MCF 10A (cell line): ENCODE measurements at regions not wholly inside any gene's neighbourhood (a gene's known extent, or its start where the extent isn't known, plus 50 kb on each side); places are given as distances from the start of the nearest gene placed in this dataset.

Experiments used
- BruUV-seq: library from RNA; stranded (reverse); fragments of 400-500 nt; replicated peaks from 2 replicates; lab custom pipeline; 2021; lab: Mats Ljungman, UMichigan
- CTCF ChIA-PET: fragments of 300-600 bp; sonication (Branson Sonifier 250); formaldehyde crosslinking; extraction: SDS; loops from one replicate; lab custom pipeline; 2021; ENCODE audit warnings: antibody characterized with exemption, inconsistent platforms; lab: Yijun Ruan, JAX
- POLR2A ChIA-PET: fragments of 300-600, 350-650 bp; sonication (Branson Sonifier 250); formaldehyde crosslinking; extraction: SDS; loops from one replicate; lab custom pipeline; 2020; ENCODE audit warnings: antibody characterized with exemption, inconsistent platforms; lab: Yijun Ruan, JAX
- DNase-seq: peaks from one replicate; pipeline ENCODE4 v3.0.0-alpha.2; 2018; ENCODE audit not compliant: unreplicated experiment
- H3K27ac Mint-ChIP-seq: one replicate; pipeline ENCODE4 v1.8.0; 2022; ENCODE audit warnings: mild to moderate bottlenecking, low read depth, mixed read lengths; ENCODE audit not compliant: unreplicated experiment
- H3K27me3 Mint-ChIP-seq: one replicate; pipeline ENCODE4 v1.8.0; 2022; ENCODE audit warnings: mixed read lengths; ENCODE audit not compliant: insufficient read depth, unreplicated experiment
- H3K36me3 Mint-ChIP-seq: one replicate; pipeline ENCODE4 v1.8.0; 2022; ENCODE audit warnings: mild to moderate bottlenecking, moderate library complexity, mixed read lengths; ENCODE audit not compliant: insufficient read depth, unreplicated experiment
- H3K4me1 Mint-ChIP-seq: one replicate; pipeline ENCODE4 v1.8.0; 2022; ENCODE audit warnings: mixed read lengths; ENCODE audit not compliant: insufficient read depth, unreplicated experiment
- H3K4me3 Mint-ChIP-seq: one replicate; pipeline ENCODE4 v1.8.0; 2022; ENCODE audit warnings: mild to moderate bottlenecking, moderate library complexity, mixed read lengths; ENCODE audit not compliant: unreplicated experiment
- H3K9me3 Mint-ChIP-seq: one replicate; pipeline ENCODE4 v1.8.0; 2022; ENCODE audit warnings: mixed read lengths; ENCODE audit not compliant: unreplicated experiment
- intact Hi-C: fragments of 100-400 bp; cut with micrococcal nuclease; formaldehyde crosslinking; loops from 2 replicates; pipeline ENCODE4 v1.14.1; 2022
- TF ChIP-seq, protein P1 (sequence below): fragments of 200-600 bp; IDR thresholded peaks from one replicate; pipeline ENCODE4 v1.8.0; 2022; ENCODE audit warnings: antibody characterized with exemption, mild to moderate bottlenecking; ENCODE audit not compliant: unreplicated experiment

DNA sequence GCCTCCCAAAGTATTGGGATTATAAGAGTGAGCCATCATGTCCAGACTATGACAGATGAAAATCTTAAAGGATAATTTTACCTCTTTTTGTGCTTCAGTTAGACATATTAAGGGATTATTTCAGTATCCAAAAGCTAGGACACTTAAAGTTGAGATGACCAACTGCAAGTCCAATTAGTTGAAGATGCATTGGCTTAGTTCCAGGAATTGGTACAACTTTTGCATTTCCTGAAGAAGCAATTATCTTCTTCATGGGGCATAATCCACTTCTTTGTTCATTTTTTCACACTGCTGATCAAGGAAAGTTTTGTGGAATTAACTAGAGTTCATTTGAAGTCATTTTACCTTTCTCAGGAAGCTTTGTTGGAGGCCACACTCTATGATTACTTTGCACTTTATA is 72.0 kb upstream of the HECW1 start:
- no peak overlapping the region for H3K27ac Mint-ChIP-seq
- intact Hi-C loops: no loop called here
- no peaks in the 10 kb centered on the region for H3K36me3 Mint-ChIP-seq
- no peak for DNase-seq
- ChIA-PET CTCF (no interaction called here), POLR2A (no interaction called here)
- BruUV-seq: no TSS peak
- H3K4me1 Mint-ChIP-seq: no peaks in the 10 kb centered on the region
- no peak overlapping the region for H3K4me3 Mint-ChIP-seq
- H3K27me3 Mint-ChIP-seq: no peaks in the 10 kb centered on the region
- H3K9me3 Mint-ChIP-seq: no peaks in the 10 kb centered on the region
- TF ChIP-seq, protein P1, sequence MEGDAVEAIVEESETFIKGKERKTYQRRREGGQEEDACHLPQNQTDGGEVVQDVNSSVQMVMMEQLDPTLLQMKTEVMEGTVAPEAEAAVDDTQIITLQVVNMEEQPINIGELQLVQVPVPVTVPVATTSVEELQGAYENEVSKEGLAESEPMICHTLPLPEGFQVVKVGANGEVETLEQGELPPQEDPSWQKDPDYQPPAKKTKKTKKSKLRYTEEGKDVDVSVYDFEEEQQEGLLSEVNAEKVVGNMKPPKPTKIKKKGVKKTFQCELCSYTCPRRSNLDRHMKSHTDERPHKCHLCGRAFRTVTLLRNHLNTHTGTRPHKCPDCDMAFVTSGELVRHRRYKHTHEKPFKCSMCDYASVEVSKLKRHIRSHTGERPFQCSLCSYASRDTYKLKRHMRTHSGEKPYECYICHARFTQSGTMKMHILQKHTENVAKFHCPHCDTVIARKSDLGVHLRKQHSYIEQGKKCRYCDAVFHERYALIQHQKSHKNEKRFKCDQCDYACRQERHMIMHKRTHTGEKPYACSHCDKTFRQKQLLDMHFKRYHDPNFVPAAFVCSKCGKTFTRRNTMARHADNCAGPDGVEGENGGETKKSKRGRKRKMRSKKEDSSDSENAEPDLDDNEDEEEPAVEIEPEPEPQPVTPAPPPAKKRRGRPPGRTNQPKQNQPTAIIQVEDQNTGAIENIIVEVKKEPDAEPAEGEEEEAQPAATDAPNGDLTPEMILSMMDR: no peak

DNA sequence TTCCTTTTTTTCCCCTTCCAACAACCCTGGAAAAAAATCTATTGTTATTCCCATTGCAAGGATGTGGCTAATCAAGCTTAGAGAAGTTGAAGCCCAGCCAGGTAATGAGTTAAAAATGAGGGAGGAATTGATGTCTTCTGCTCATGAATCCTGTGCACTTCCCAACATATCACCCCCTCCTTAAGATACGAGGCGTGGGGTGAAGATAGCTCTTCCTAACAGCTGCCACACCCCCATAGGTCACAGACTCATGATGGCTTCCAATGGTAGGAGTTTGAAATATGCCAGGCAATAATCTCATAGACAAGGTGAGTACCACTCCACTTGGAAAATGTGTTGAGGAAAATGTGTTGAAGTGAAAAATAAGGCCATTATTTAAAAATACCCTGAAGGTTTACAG is 71.3 kb upstream of the HECW1 start:
- no peaks in the 10 kb centered on the region for H3K9me3 Mint-ChIP-seq
- DNase-seq: no peak
- no peaks in the 10 kb centered on the region for H3K36me3 Mint-ChIP-seq
- intact Hi-C loops: no loop called here
- BruUV-seq: no TSS peak
- no peak overlapping the region for H3K4me3 Mint-ChIP-seq
- no peaks in the 10 kb centered on the region for H3K4me1 Mint-ChIP-seq
- TF ChIP-seq, protein P1: no peak
- ChIA-PET CTCF (no interaction called here), POLR2A (no interaction called here)
- no peak overlapping the region for H3K27ac Mint-ChIP-seq
- no peaks in the 10 kb centered on the region for H3K27me3 Mint-ChIP-seq

DNA sequence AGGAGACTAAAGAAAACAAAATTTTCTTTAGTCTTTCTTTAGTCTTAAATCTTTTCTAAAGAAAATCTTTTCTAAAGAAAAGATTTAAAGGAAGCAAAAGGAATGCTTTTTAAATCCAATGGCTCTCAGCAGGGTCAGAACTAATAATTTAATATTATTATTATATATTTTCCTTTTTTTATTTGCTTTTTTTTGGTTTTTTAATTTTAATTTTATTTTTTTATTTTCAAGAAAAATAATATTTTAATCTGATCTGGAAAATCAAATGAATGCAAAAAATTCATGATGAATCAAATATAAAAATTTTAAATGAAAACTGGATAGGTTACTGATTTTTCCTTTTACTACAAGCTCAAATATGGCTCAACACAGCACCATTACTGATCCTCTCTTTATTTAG is 70.7 kb upstream of the HECW1 start:
- H3K9me3 Mint-ChIP-seq: no peaks in the 10 kb centered on the region
- intact Hi-C loops: no loop called here

DNA sequence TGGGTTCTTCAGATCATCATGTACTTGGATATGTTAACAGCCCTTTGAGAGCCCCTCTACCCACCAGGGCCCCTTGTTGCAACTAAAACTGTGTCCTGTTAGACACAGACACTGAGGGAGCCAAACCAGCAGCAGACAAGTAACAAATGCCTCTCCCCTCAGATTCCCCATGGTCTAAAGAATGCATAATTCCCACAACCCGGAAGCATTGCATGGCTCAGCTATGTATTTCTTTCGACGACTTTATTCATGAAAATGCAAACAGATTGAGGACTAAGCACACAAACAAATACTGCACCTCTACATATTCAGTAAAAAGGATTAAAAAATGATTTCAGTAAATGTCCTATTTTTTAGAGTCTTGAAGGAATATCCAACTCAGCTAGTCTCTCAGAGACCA is 70.1 kb upstream of the HECW1 start:
- ChIA-PET CTCF (no interaction called here), POLR2A (interaction anchor here (1.0 kb wide), 1 partner anchor 13 kb away, joined by 3 read pairs; no protein-coding TSS in a partner anchor)
- TF ChIP-seq, protein P1: no peak
- Mint-ChIP-seq H3K9me3 (no peaks in the 10 kb centered on the region), H3K4me3 (no peak overlapping the region), H3K27me3 (no peaks in the 10 kb centered on the region), H3K36me3 (no peaks in the 10 kb centered on the region), H3K4me1 (no peaks in the 10 kb centered on the region), H3K27ac (no peak overlapping the region)
- DNase-seq: no peak
- intact Hi-C loops: no loop called here
- no TSS peak for BruUV-seq

More for the DNA sequence above, 70.7 kb upstream of the HECW1 start:
- TF ChIP-seq, protein P1: no peak
- DNase-seq: no peak
- CTCF ChIA-PET: no interaction called here
- no TSS peak for BruUV-seq
- Mint-ChIP-seq H3K4me3 (no peak overlapping the region), H3K27ac (no peak overlapping the region), H3K4me1 (no peaks in the 10 kb centered on the region), H3K36me3 (no peaks in the 10 kb centered on the region), H3K27me3 (no peaks in the 10 kb centered on the region)
- POLR2A ChIA-PET: no interaction called here
